Stimulated activated CD8-positive, alpha-beta memory T cell treated with anti-CD3 and anti-CD28 coated beads, Interleukin-15, amount 100 ng/mL, for 4 hours (primary cell): ENCODE measurements at regions not wholly inside any gene's neighbourhood (a gene's known extent, or its start where the extent isn't known, plus 50 kb on each side); places are given as distances from the start of the nearest gene placed in this dataset.

Source experiments
- DNase-seq, 2 donors: peaks; one replicate each; pipeline ENCODE4 v3.0.0-alpha.2; 2020; ENCODE audit warnings: low read depth in 2 of 2

- DNase-seq = no peak
These were observed 588.0 kb downstream of the BUD13 start for GRCh38 chr11:116184763-116185162.

GRCh38 chr11:116182356-116182966 lies 590.3 kb downstream of the BUD13 start:
- DNase-seq = no peak

- no peak for DNase-seq
These were observed 591.8 kb downstream of the BUD13 start for GRCh38 chr11:116180806-116181600.

- DNase-seq = no peak
These were observed 593.4 kb downstream of the BUD13 start for GRCh38 chr11:116179401-116179800.

- DNase-seq = no peak
These were observed 595.1 kb downstream of the BUD13 start for GRCh38 chr11:116177521-116178210.

- DNase-seq = no peak
These were observed 596.2 kb downstream of the BUD13 start for GRCh38 chr11:116176484-116177005.

GRCh38 chr11:116175707-116176106 lies 597.1 kb downstream of the BUD13 start:
- DNase-seq = no peak

- DNase-seq = no peak
These were observed 598.6 kb downstream of the BUD13 start for GRCh38 chr11:116173941-116174911.

GRCh38 chr11:116173506-116173905 lies 599.3 kb downstream of the BUD13 start:
- no peak for DNase-seq

- DNase-seq = no peak
These were observed 599.9 kb downstream of the BUD13 start for GRCh38 chr11:116172851-116173250.

GRCh38 chr11:116172156-116172555 lies 600.6 kb downstream of the BUD13 start:
- DNase-seq = no peak

GRCh38 chr11:116171271-116172140 lies 601.3 kb downstream of the BUD13 start:
- DNase-seq = no peak

- no peak for DNase-seq
These were observed 602.2 kb downstream of the BUD13 start for GRCh38 chr11:116170526-116171120.

- DNase-seq = no peak
These were observed 603.0 kb downstream of the BUD13 start for GRCh38 chr11:116169776-116170175.

- DNase-seq = no peak
These were observed 604.4 kb downstream of the BUD13 start for GRCh38 chr11:116168459-116168787.

- DNase-seq = no peak
These were observed 604.9 kb downstream of the BUD13 start for GRCh38 chr11:116167706-116168458.

- no peak for DNase-seq
These were observed 606.0 kb downstream of the BUD13 start for GRCh38 chr11:116166573-116167465.

- no peak for DNase-seq
These were observed 607.9 kb downstream of the BUD13 start for GRCh38 chr11:116164843-116165242.
